ENCODE measurements at regions not wholly inside any gene's neighbourhood (a gene's known extent, or its start where the extent isn't known, plus 50 kb on each side); places are given as distances from the start of the nearest gene placed in this dataset.

DNA sequence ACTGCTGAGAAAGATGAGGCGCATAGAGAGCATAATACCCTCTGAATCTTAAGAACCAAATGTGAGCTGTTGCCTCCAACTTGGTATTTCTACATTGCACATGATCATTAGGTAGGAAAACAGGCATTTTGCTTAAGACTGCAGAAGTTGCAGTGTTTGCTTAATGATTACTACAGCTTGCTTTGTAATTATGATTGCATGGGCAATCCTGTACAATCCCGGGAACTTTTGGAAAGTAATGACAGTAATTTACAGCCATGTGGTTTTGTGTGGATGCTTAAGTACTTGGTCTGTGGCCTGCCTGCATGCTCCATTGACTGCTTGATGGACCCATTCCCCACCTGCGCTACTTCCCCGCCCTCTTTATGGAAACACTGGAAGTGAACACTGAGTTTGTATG, 301.1 kb downstream of the DIPK2A start:
- TF ChIP-seq, protein P1, sequence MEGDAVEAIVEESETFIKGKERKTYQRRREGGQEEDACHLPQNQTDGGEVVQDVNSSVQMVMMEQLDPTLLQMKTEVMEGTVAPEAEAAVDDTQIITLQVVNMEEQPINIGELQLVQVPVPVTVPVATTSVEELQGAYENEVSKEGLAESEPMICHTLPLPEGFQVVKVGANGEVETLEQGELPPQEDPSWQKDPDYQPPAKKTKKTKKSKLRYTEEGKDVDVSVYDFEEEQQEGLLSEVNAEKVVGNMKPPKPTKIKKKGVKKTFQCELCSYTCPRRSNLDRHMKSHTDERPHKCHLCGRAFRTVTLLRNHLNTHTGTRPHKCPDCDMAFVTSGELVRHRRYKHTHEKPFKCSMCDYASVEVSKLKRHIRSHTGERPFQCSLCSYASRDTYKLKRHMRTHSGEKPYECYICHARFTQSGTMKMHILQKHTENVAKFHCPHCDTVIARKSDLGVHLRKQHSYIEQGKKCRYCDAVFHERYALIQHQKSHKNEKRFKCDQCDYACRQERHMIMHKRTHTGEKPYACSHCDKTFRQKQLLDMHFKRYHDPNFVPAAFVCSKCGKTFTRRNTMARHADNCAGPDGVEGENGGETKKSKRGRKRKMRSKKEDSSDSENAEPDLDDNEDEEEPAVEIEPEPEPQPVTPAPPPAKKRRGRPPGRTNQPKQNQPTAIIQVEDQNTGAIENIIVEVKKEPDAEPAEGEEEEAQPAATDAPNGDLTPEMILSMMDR (conservative IDR thresholded peaks at IDR 0.05): no peak
- no peak for TF ChIP-seq EZH2 (IDR thresholded peaks at IDR 0.05; ENCODE audit: low read depth)

Measured in PC-9 (cell line).